ENCODE measurements at regions not wholly inside any gene's neighbourhood (a gene's known extent, or its start where the extent isn't known, plus 50 kb on each side); places are given as distances from the start of the nearest gene placed in this dataset.

- DNase-seq (ENCODE audit: low read depth): no peak
- no peak for TF ChIP-seq CTCF (IDR thresholded peaks at IDR 0.05; ENCODE audit: control insufficient read depth, extremely low read depth, insufficient read depth)
- no peak overlapping the region for H3K4me3 ChIP-seq (ENCODE audit: low read depth, low read length)
Measured at GRCh38 chr11:47911149-47911548, 63.0 kb upstream of the NUP160 start.

- no peak for TF ChIP-seq CTCF (IDR thresholded peaks at IDR 0.05; ENCODE audit: control insufficient read depth, extremely low read depth, insufficient read depth)
- DNase-seq (ENCODE audit: low read depth): no peak
- H3K4me3 ChIP-seq (ENCODE audit: low read depth, low read length): no peak overlapping the region
Measured at GRCh38 chr11:47908198-47908597, 60.0 kb upstream of the NUP160 start.

- TF ChIP-seq CTCF (IDR thresholded peaks at IDR 0.05; ENCODE audit: control insufficient read depth, extremely low read depth, insufficient read depth): no peak
- DNase-seq (ENCODE audit: low read depth): no peak
- no peak overlapping the region for H3K4me3 ChIP-seq (ENCODE audit: low read depth, low read length)
Measured at GRCh38 chr11:47907499-47907898, 59.3 kb upstream of the NUP160 start.

- no peak overlapping the region for H3K4me3 ChIP-seq (ENCODE audit: low read depth, low read length)
- DNase-seq (ENCODE audit: low read depth): no peak
- TF ChIP-seq CTCF (IDR thresholded peaks at IDR 0.05; ENCODE audit: control insufficient read depth, extremely low read depth, insufficient read depth): no peak
Measured at GRCh38 chr11:47906066-47906465, 57.9 kb upstream of the NUP160 start.

- no peak overlapping the region for H3K4me3 ChIP-seq (ENCODE audit: low read depth, low read length)
- no peak for DNase-seq (ENCODE audit: low read depth)
- TF ChIP-seq CTCF (IDR thresholded peaks at IDR 0.05; ENCODE audit: control insufficient read depth, extremely low read depth, insufficient read depth): no peak
Measured at GRCh38 chr11:47905358-47906059, 57.4 kb upstream of the NUP160 start.

GRCh38 chr11:47904808-47905207 lies 56.7 kb upstream of the NUP160 start:
- DNase-seq (ENCODE audit: low read depth): no peak
- H3K4me3 ChIP-seq (ENCODE audit: low read depth, low read length): no peak overlapping the region
- no peak for TF ChIP-seq CTCF (IDR thresholded peaks at IDR 0.05; ENCODE audit: control insufficient read depth, extremely low read depth, insufficient read depth)

GRCh38 chr11:47904048-47904447 lies 55.9 kb upstream of the NUP160 start:
- no peak for DNase-seq (ENCODE audit: low read depth)
- no peak overlapping the region for H3K4me3 ChIP-seq (ENCODE audit: low read depth, low read length)
- no peak for TF ChIP-seq CTCF (IDR thresholded peaks at IDR 0.05; ENCODE audit: control insufficient read depth, extremely low read depth, insufficient read depth)
